Ectodermal cell (in vitro differentiated cells): ENCODE measurements at regions not wholly inside any gene's neighbourhood (a gene's known extent, or its start where the extent isn't known, plus 50 kb on each side); places are given as distances from the start of the nearest gene placed in this dataset.

Experiments used
- H3K27ac ChIP-seq: 2 replicates; pipeline ENCODE4 v1.7.0; 2013; ENCODE audit warnings: mild to moderate bottlenecking, low read depth, low read length; ENCODE audit not compliant: insufficient read depth, poor library complexity, severe bottlenecking
- H3K27me3 ChIP-seq: 2 replicates; pipeline ENCODE4 v1.7.0; 2013; ENCODE audit warnings: mild to moderate bottlenecking, low read length; ENCODE audit not compliant: insufficient read depth, control insufficient read depth, poor library complexity, severe bottlenecking
- H3K36me3 ChIP-seq: one replicate; pipeline ENCODE4 v1.7.0; 2013; ENCODE audit warnings: low read length; ENCODE audit not compliant: control insufficient read depth, insufficient read depth
- H3K4me1 ChIP-seq: one replicate; pipeline ENCODE4 v1.7.0; 2013; ENCODE audit warnings: low read length; ENCODE audit not compliant: control insufficient read depth, insufficient read depth
- H3K4me3 ChIP-seq: 2 replicates; pipeline ENCODE4 v1.7.0; 2013; ENCODE audit warnings: low read depth, low read length, control low read depth; ENCODE audit not compliant: insufficient read depth
- H3K9me3 ChIP-seq: 2 replicates; pipeline ENCODE4 v1.7.0; 2013; ENCODE audit warnings: mild to moderate bottlenecking, low read length, moderate library complexity; ENCODE audit not compliant: control insufficient read depth
- WGBS, 2 experiments: methylation state at CpG; one replicate each; pipeline ENCODE4 v1.1.7; 2013; ENCODE audit warnings: missing lambda C conversion rate in 2 of 2; 5-methylcytosine and 5-hydroxymethylcytosine counted together

GRCh38 chr3:82240322-82240721 is 478.9 kb upstream of the GBE1 start:
- 79 to 92% methylated on average over 4 of the region's 4 CpGs for WGBS, 2 experiments
- Histone ChIP-seq H3K27ac (no peak overlapping the region), H3K4me1 (no peaks in the 10 kb centered on the region)

GRCh38 chr3:82236257-82236656 is 474.8 kb upstream of the GBE1 start:
- no peaks in the 10 kb centered on the region for H3K9me3 ChIP-seq
- no peak overlapping the region for H3K27ac ChIP-seq
- 91 to 94% methylated on average over 3 of the region's 3 CpGs for WGBS, 2 experiments
- H3K36me3 ChIP-seq, result no peaks in the 10 kb centered on the region
- H3K4me1 ChIP-seq, result no peaks in the 10 kb centered on the region
- H3K27me3 ChIP-seq, result no peaks in the 10 kb centered on the region
- no peak overlapping the region for H3K4me3 ChIP-seq

More at GRCh38 chr3:82240322-82240721, 478.9 kb upstream of the GBE1 start:
- Histone ChIP-seq H3K4me3 (no peak overlapping the region), H3K9me3 (no peaks in the 10 kb centered on the region), H3K36me3 (no peaks in the 10 kb centered on the region), H3K27me3 (no peaks in the 10 kb centered on the region)

- Histone ChIP-seq H3K36me3 (no peaks in the 10 kb centered on the region), H3K27ac (no peak overlapping the region), H3K27me3 (no peaks in the 10 kb centered on the region), H3K4me3 (no peak overlapping the region), H3K4me1 (no peaks in the 10 kb centered on the region), H3K9me3 (no peaks in the 10 kb centered on the region)
- 90 to 94% methylated on average over 4 of the region's 4 CpGs for WGBS, 2 experiments
These were observed 468.0 kb upstream of the GBE1 start for GRCh38 chr3:82229397-82229796.

- Histone ChIP-seq H3K4me3 (no peak overlapping the region), H3K4me1 (no peaks in the 10 kb centered on the region), H3K36me3 (no peaks in the 10 kb centered on the region), H3K27me3 (no peaks in the 10 kb centered on the region), H3K9me3 (no peaks in the 10 kb centered on the region), H3K27ac (no peak overlapping the region)
- WGBS, 2 experiments, result 90 to 91% methylated on average over 4 of the region's 4 CpGs
These were observed 463.2 kb upstream of the GBE1 start for GRCh38 chr3:82224661-82225060.

- Histone ChIP-seq H3K36me3 (no peaks in the 10 kb centered on the region), H3K27ac (no peak overlapping the region), H3K4me3 (no peak overlapping the region), H3K9me3 (no peaks in the 10 kb centered on the region), H3K27me3 (no peaks in the 10 kb centered on the region), H3K4me1 (no peaks in the 10 kb centered on the region)
- WGBS, 2 experiments, result 88 to 91% methylated on average over 1 of the region's 1 CpG
These were observed 461.0 kb upstream of the GBE1 start for GRCh38 chr3:82222401-82222800.

GRCh38 chr3:82217571-82217970 is 456.1 kb upstream of the GBE1 start:
- no peaks in the 10 kb centered on the region for H3K9me3 ChIP-seq
- H3K27ac ChIP-seq, result no peak overlapping the region
- no peaks in the 10 kb centered on the region for H3K36me3 ChIP-seq
- 97% methylated on average over 4 of the region's 4 CpGs for WGBS, 2 experiments
- no peaks in the 10 kb centered on the region for H3K4me1 ChIP-seq
- H3K27me3 ChIP-seq, result no peaks in the 10 kb centered on the region
- no peak overlapping the region for H3K4me3 ChIP-seq

- H3K27me3 ChIP-seq, result no peaks in the 10 kb centered on the region
- H3K27ac ChIP-seq, result no peak overlapping the region
- no peaks in the 10 kb centered on the region for H3K4me1 ChIP-seq
- H3K9me3 ChIP-seq, result no peaks in the 10 kb centered on the region
- no peak overlapping the region for H3K4me3 ChIP-seq
- no peaks in the 10 kb centered on the region for H3K36me3 ChIP-seq
- 89 to 95% methylated on average over 3 to 4 of the region's 4 CpGs for WGBS, 2 experiments
These were observed 446.7 kb upstream of the GBE1 start for GRCh38 chr3:82208002-82208710.

GRCh38 chr3:82202269-82202668 is 440.8 kb upstream of the GBE1 start:
- Histone ChIP-seq H3K27me3 (no peaks in the 10 kb centered on the region), H3K4me3 (no peak overlapping the region), H3K27ac (no peak overlapping the region), H3K4me1 (no peaks in the 10 kb centered on the region), H3K36me3 (no peaks in the 10 kb centered on the region), H3K9me3 (no peaks in the 10 kb centered on the region)
- 79 to 85% methylated on average over 4 to 5 of the region's 5 CpGs for WGBS, 2 experiments

GRCh38 chr3:82201316-82201715 is 439.9 kb upstream of the GBE1 start:
- H3K9me3 ChIP-seq, result no peaks in the 10 kb centered on the region
- 92 to 100% methylated on average over 2 of the region's 2 CpGs for WGBS, 2 experiments
- no peak overlapping the region for H3K27ac ChIP-seq
- H3K4me1 ChIP-seq, result no peaks in the 10 kb centered on the region
- no peak overlapping the region for H3K4me3 ChIP-seq
- H3K36me3 ChIP-seq, result no peaks in the 10 kb centered on the region
- no peaks in the 10 kb centered on the region for H3K27me3 ChIP-seq

GRCh38 chr3:82198009-82198408 is 436.6 kb upstream of the GBE1 start:
- Histone ChIP-seq H3K4me3 (no peak overlapping the region), H3K36me3 (no peaks in the 10 kb centered on the region)

GRCh38 chr3:82196645-82197044 is 435.2 kb upstream of the GBE1 start:
- Histone ChIP-seq H3K4me3 (no peak overlapping the region), H3K27ac (no peak overlapping the region), H3K27me3 (no peaks in the 10 kb centered on the region), H3K9me3 (no peaks in the 10 kb centered on the region), H3K36me3 (no peaks in the 10 kb centered on the region), H3K4me1 (no peaks in the 10 kb centered on the region)

More at GRCh38 chr3:82198009-82198408, 436.6 kb upstream of the GBE1 start:
- Histone ChIP-seq H3K27ac (no peak overlapping the region), H3K9me3 (no peaks in the 10 kb centered on the region), H3K27me3 (no peaks in the 10 kb centered on the region), H3K4me1 (no peaks in the 10 kb centered on the region)
- WGBS, 2 experiments, result 86 to 97% methylated on average over 3 of the region's 3 CpGs
